Ascending aorta (tissue), 2 donors: ENCODE measurements at regions not wholly inside any gene's neighbourhood (a gene's known extent, or its start where the extent isn't known, plus 50 kb on each side); places are given as distances from the start of the nearest gene placed in this dataset.

Source experiments
- DNase-seq, 2 donors: peaks; one replicate each; pipeline ENCODE4 v3.0.0-alpha.2; 2019; ENCODE audit warnings: low spot score in 2 of 2
- H3K27ac ChIP-seq, 2 donors: fragments of 200-600 bp; sonication (generic); one replicate each; pipeline ENCODE4 v1.5.1; 2016 to 2017; ENCODE audit warnings: mild to moderate bottlenecking in 1 of 2
- H3K27me3 ChIP-seq: fragments of 200-600 bp; sonication (generic); one replicate; pipeline ENCODE4 v1.5.1; 2017
- H3K36me3 ChIP-seq, 2 donors: fragments of 200-600 bp; sonication (generic); one replicate each; pipeline ENCODE4 v1.5.1; 2016
- H3K4me1 ChIP-seq, 2 donors: fragments of 200-600 bp; sonication (generic); one replicate each; pipeline ENCODE4 v1.5.1; 2016 to 2017; ENCODE audit warnings: mild to moderate bottlenecking in 1 of 2
- H3K4me3 ChIP-seq, 2 donors: fragments of 200-600 bp; sonication (generic); one replicate each; pipeline ENCODE4 v1.5.1; 2016 to 2017; ENCODE audit warnings: mild to moderate bottlenecking in 1 of 2
- H3K9me3 ChIP-seq, 2 donors: fragments of 200-600 bp; sonication (generic); one replicate each; pipeline ENCODE4 v1.5.1; 2016
- CTCF ChIP-seq, 3 experiments: fragments of 200-600 bp in 2 of 3; fragments of 450-650 bp in 1 of 3; sonication (generic) in 2 of 3; IDR thresholded peaks; one replicate each; pipeline ENCODE4 v1.5.1; 2016 to 2019; ENCODE audit warnings: antibody characterized with exemption in 3 of 3, mild to moderate bottlenecking in 1 of 3, moderate library complexity in 1 of 3
- intact Hi-C: fragments of 100-400 bp; cut with DNase I; formaldehyde crosslinking; loops from one replicate; pipeline ENCODE4 v1.15.1; 2023

GRCh38 chr10:107576746-107577145, 412.2 kb upstream of the SORCS1 start:
- DNase-seq, result no peak
- no peaks in the 10 kb centered on the region for H3K9me3 ChIP-seq
- H3K36me3 ChIP-seq, result no peaks in the 10 kb centered on the region
- H3K27me3 ChIP-seq, result no peaks in the 10 kb centered on the region
- H3K27ac ChIP-seq, result no peak overlapping the region
- no peak overlapping the region for H3K4me3 ChIP-seq
- TF ChIP-seq CTCF (IDR thresholded peaks at IDR 0.05), result no peak
- intact Hi-C loops, result no loop called here
- H3K4me1 ChIP-seq, result no peaks in the 10 kb centered on the region

- H3K4me3 ChIP-seq, result no peak overlapping the region
- H3K9me3 ChIP-seq, result peaks cover 0 to 8% of the 10 kb centered on the region in 2 donors
- no peak overlapping the region for H3K27ac ChIP-seq
- no peak for TF ChIP-seq CTCF (IDR thresholded peaks at IDR 0.05)
- no peaks in the 10 kb centered on the region for H3K27me3 ChIP-seq
- H3K4me1 ChIP-seq, result no peaks in the 10 kb centered on the region
- no peak for DNase-seq
- intact Hi-C loops, result no loop called here
- H3K36me3 ChIP-seq, result no peaks in the 10 kb centered on the region
Measured at GRCh38 chr10:107565014-107565413, 400.5 kb upstream of the SORCS1 start.

- Histone ChIP-seq H3K9me3 (peaks cover 0 to 8% of the 10 kb centered on the region in 2 donors), H3K4me1 (no peaks in the 10 kb centered on the region), H3K4me3 (no peak overlapping the region), H3K36me3 (no peaks in the 10 kb centered on the region), H3K27me3 (no peaks in the 10 kb centered on the region), H3K27ac (no peak overlapping the region)
- intact Hi-C loops, result no loop called here
- no peak for TF ChIP-seq CTCF (IDR thresholded peaks at IDR 0.05)
- no peak for DNase-seq
Measured at GRCh38 chr10:107561136-107561650, 396.7 kb upstream of the SORCS1 start.

GRCh38 chr10:107557916-107558315, 393.4 kb upstream of the SORCS1 start:
- no peak for DNase-seq
- no peak overlapping the region for H3K4me3 ChIP-seq
- H3K36me3 ChIP-seq, result no peaks in the 10 kb centered on the region
- no peak for TF ChIP-seq CTCF (IDR thresholded peaks at IDR 0.05)
- no peaks in the 10 kb centered on the region for H3K4me1 ChIP-seq
- intact Hi-C loops, result no loop called here
- H3K27ac ChIP-seq, result no peak overlapping the region
- H3K27me3 ChIP-seq, result no peaks in the 10 kb centered on the region
- no peaks in the 10 kb centered on the region for H3K9me3 ChIP-seq

- Histone ChIP-seq H3K27ac (no peak overlapping the region), H3K4me1 (no peaks in the 10 kb centered on the region), H3K4me3 (no peak overlapping the region), H3K36me3 (no peaks in the 10 kb centered on the region), H3K9me3 (no peaks in the 10 kb centered on the region), H3K27me3 (no peaks in the 10 kb centered on the region)
- intact Hi-C loops, result no loop called here
- TF ChIP-seq CTCF (IDR thresholded peaks at IDR 0.05), result no peak
- no peak for DNase-seq
Measured at GRCh38 chr10:107554333-107554732, 389.8 kb upstream of the SORCS1 start.

- no peak for DNase-seq
- Histone ChIP-seq H3K9me3 (no peaks in the 10 kb centered on the region), H3K27ac (no peak overlapping the region), H3K36me3 (no peaks in the 10 kb centered on the region), H3K27me3 (no peaks in the 10 kb centered on the region), H3K4me3 (no peak overlapping the region), H3K4me1 (no peaks in the 10 kb centered on the region)
- TF ChIP-seq CTCF (IDR thresholded peaks at IDR 0.05), result no peak
- intact Hi-C loops, result no loop called here
Measured at GRCh38 chr10:107553470-107553869, 389.0 kb upstream of the SORCS1 start.
